ENCODE measurements at regions not wholly inside any gene's neighbourhood (a gene's known extent, or its start where the extent isn't known, plus 50 kb on each side); places are given as distances from the start of the nearest gene placed in this dataset.
"Not testable (repeated sequence)": the region's sequence is repeated elsewhere in the genome, so short reads cannot be mapped to it uniquely, and the experiment has no call there.

DNA sequence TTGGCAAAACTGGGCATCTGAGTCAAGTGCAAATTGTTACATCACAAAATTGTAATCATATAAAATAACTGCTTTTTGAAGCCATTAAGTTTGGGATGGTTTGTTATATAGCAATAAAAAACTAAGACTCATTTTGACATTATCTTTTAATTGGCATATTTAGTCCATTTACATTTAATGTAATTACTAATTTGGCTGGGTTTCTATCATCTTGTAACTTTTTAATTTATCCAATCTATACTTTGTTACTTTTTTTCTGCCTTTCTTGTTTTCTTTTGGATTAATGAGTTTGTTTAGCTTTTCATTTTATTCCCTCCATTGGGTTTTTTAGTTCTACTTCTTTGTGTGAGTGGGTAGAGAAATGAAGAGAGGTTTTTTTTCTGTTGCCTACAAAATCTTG lies 76.3 kb downstream of the DRAM2 start:
- DNase-seq: no peak

DNA sequence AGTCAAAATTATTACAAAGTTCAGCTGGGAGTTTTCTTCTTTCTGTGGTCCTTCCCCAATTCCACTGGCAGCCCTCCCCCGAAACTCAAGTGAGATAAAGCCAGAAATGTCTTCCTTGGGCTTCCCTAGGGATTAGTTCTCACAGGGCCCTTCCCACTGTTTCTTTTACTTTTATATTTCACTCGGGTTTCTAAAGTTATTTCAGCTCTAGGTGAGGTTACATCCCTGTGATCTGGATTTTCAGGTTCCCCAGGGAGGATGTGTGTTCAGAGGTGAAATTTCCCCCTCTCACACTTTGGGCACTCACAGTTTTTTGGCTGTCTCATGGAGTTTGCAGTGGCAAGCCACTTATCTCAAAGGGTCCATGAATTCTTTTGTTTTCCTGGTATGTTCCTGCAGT lies 77.3 kb downstream of the DRAM2 start:
- no peak for DNase-seq

DNA sequence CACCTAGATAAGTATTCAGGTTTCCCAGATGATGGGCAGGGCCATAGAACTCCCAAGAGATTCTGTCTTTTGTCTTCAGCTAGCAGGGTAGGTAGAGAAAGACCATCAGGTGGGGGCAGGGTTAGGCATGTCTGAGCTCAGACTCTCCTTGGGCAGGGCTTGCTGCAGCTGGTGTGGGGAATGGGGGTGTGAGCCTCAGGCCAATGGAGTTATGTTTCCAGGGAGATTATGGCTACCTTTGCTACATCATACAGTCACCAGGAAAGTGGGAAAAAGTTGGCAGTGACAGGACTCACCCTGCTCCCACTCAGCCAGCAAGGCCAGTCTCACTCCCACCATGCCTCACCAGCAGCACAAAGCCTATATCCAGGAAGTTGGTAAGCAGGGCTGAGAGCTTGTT lies 77.8 kb downstream of the DRAM2 start:
- no peak for DNase-seq

DNA sequence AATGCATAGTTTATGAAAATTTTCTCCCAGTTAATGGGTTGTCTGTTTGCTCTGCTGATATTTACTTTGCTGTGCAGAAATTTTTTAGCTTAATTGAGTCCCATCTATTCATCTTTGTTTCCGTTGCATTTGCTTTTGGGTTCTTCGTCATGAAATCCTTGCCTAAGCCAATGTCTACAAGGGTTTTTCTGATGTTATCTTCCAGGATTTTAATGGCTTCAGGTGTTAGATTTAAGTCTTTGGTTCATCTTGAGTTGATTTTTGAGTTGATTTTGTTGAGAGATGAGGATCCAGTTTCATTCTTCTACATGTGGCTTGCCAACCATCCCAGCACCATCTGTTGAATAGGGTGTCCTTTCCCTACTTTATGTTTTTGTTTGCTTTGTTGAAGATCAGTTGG lies 85.2 kb downstream of the DRAM2 start:
- no peak for DNase-seq

DNA sequence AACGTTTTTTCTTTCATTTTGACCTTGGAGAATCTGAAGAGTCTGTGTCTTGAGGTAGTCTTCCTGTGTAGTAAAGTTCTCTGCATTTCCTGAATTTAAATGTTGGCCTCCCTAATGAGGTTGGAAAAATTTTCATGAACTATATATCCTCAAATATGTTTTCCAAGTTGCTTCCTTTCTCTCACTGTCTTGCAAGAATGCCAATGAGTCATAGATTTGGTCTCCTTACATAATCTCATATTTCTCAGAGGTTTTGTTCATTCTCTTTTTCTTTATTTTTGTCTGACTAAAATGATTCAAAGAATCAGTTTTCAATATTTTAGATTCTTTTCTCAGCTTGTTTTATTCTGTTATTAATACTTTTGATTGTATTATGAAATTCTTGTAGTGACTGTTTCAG lies 87.6 kb downstream of the DRAM2 start:
- no peak for DNase-seq

DNA sequence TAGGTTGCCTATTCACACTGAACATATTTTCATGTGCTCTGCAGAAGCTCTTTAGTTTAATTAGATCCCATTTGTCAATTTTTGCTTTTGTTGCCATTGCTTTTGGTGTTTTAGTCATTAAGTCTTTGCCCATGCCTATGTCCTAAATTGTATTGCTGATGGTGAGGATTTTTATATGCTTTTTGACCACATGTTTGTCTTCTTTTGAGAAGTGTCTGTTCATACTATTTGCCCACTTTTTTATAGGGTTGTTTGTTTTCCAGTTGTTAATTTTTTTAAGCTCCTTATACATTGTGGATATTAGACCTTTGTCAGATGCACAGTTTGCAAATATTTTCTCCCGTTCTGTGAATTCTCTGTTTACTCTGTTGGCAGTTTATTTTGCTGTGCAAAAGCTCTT lies 84.5 kb upstream of the LRIF1 start:
- not testable (repeated sequence) for DNase-seq

DNA sequence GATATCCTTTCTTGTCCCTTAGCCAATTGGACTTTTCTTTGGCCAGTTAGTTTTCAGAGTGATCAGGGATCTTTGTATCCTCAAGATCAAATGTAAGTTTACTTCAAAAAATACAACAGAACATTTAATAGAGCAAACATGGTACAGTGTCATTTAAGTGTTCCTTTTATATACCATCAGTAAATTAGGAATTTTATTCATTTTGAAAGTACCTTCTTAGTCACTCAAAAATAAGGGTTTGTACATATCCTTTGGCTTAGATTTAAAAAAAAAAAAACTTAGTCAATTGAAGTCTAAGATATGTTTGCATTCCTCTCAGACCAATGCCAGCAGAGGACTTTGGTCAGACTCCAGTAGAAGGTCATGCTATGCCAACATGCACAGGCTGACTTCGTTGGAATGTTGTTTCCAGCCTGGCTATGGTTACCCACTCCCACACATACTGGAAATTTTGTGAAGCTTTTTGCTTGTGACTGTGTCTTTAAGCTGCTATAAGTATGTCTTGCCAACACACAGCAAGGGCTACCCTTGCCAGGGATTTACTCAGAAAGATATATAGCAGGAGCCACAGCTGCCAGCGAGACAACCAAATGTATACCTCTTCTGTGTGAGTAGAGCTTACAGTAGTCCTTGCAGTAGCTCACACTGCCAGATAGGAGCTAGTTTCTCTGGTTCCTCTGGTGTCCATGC lies 81.5 kb upstream of the LRIF1 start:
- no peak for DNase-seq

DNA sequence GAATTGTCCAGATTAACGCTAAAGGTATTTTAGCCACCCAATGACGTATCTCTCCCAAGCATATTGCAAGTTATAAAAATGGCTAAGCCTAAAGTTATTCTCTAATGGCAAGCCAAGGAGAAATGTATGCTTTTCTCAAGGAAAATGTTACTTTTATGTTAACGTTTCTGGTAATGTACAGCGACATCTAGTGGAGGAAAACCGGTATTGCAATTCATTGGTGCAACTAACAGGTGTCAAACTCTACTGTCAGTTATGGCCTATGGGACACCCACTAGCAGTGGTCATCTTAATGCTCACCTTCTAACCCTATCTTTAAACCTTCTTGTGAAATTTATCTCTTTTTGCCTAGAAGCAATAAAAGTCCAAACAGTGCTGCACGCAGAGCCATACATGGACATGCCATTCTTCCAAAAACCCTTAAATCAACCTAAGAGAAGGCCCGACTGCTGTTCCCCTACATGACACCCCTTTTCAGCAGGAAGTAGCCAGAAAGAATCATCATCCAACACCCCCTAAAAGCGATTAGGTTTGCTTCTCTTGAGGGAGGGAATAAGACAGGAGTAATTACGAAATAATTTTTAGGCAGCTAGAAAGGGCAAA lies 68.7 kb upstream of the LRIF1 start:
- no peak for DNase-seq

DNA sequence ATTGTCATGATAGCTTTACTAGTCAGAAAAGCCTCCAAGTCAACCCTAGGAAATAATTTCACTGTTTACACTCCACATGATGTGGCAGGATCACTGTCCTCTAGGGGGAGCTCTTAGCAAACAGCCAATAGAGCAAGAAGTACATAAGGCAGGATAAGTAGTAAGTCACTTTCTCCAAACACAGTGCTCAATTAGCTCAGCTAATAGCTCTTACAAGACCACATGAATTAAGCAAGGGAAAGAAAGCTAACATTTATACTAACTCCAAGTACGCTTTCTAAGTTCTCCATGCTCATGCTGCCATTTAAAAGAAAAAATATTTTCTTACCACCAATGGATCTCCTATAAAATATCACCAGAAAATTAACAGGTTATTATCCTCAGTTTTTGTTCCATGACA lies 66.9 kb upstream of the LRIF1 start:
- DNase-seq: peak; percentile 60

DNA sequence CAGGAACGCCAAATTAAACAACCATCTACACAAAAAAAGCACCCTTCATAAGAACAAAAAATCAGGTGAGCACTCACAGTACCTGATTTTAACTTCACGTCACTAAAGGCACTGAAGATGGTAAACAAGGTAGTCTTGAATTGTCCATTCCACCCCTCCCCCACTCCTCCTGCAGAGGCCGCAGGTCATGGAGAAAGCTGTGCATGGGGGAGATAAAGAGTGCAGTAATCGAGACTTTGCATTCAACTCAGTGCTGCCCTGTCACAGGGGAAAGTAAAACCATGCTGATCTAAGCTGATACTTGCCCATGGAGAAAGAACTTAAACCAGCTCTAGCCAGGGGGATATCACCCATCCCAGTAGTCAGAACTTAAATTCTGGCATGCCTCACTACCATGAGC lies 61.4 kb upstream of the LRIF1 start:
- DNase-seq: no peak

DNA sequence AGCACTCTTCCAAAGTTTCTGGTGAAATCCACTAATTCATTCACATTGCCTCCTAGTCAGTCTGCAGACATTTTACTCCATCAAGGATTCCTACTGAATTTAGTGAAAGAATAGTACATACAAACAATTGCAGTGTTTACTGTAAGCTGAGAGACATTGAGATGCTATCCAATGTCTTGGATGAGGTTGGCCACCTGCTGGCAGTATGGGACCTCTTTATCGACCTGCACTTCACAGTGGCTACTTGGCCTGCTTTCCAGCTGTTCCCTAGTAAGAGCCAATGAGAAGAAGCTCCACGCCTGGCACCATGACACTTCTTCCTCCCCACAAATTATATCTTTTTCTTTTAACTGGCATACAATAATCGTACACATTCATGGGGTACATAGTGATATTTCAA lies 51.5 kb upstream of the LRIF1 start:
- no peak for DNase-seq
